Tibial nerve (tissue), 4 donors: ENCODE measurements at regions not wholly inside any gene's neighbourhood (a gene's known extent, or its start where the extent isn't known, plus 50 kb on each side); places are given as distances from the start of the nearest gene placed in this dataset.

Experiments
- DNase-seq, 2 donors: peaks; one replicate each; pipeline ENCODE4 v3.0.0-alpha.2; 2019; ENCODE audit warnings: low spot score in 2 of 2
- H3K27ac ChIP-seq, 4 donors: fragments of 200-600 bp; sonication (generic) in 3 of 4; one replicate each; pipeline ENCODE4 v1.5.1; 2017 to 2019; ENCODE audit warnings: mild to moderate bottlenecking in 1 of 4
- H3K27me3 ChIP-seq, 2 donors: fragments of 200-600 bp; sonication (generic) in 1 of 2; one replicate each; pipeline versions ENCODE4 v1.5.1 to v1.6.0; 2017 to 2019
- H3K36me3 ChIP-seq, 3 donors: fragments of 200-600 bp; sonication (generic); one replicate each; pipeline ENCODE4 v1.5.1; 2018 to 2019
- H3K4me1 ChIP-seq, 4 donors: fragments of 200-600 bp; sonication (generic) in 3 of 4; one replicate each; pipeline ENCODE4 v1.5.1; 2017 to 2019
- H3K4me3 ChIP-seq, 4 donors: fragments of 200-600 bp; sonication (generic) in 3 of 4; one replicate each; pipeline ENCODE4 v1.5.1; 2017 to 2019; ENCODE audit warnings: mild to moderate bottlenecking in 1 of 4, moderate library complexity in 1 of 4
- H3K9me3 ChIP-seq, 4 donors: fragments of 200-600 bp; sonication (generic) in 3 of 4; one replicate each; pipeline ENCODE4 v1.5.1; 2017 to 2019
- EP300 ChIP-seq, 2 donors: sonication (generic); formaldehyde crosslinking; IDR thresholded peaks; one replicate each; pipeline ENCODE4 v1.6.1; 2017; ENCODE audit warnings: antibody characterized with exemption in 2 of 2, mild to moderate bottlenecking in 1 of 2
- POLR2A ChIP-seq, 2 donors: fragments of 450-650 bp; IDR thresholded peaks; one replicate each; pipeline ENCODE4 v1.6.1; 2017; ENCODE audit warnings: antibody characterized with exemption in 2 of 2, mild to moderate bottlenecking in 2 of 2, moderate library complexity in 2 of 2
- WGBS, 2 donors: methylation state at CpG; one replicate each; pipeline ENCODE4 v1.1.5; 2018; 5-methylcytosine and 5-hydroxymethylcytosine counted together
- TF ChIP-seq, protein P1 (sequence below), 5 experiments: fragments of 200-600 bp in 3 of 5; fragments of 450-650 bp in 2 of 5; sonication (generic) in 3 of 5; IDR thresholded peaks; one replicate each; pipeline ENCODE4 v1.5.1; 2016 to 2019; ENCODE audit warnings: antibody characterized with exemption in 5 of 5, mild to moderate bottlenecking in 3 of 5, moderate library complexity in 2 of 5

DNA sequence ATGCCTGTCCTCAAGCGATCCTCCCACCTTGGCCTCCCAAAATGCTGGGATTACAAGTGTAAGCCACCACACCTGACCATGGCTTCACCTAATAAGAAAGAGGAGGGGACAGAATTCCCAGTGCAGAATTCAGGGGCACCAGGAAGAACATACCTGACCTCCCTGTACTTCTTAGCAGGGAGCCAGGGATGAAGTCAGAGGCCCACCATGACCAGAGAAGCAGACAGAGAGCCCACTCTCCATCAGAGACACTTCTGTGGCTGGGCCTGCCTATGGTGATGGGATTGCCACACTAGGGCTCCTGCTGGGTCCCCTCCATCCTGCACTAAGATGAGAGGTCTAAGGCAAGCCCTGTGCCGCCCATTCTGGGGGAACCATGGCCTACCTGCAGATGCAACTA lies 157.4 kb upstream of the LYZL2 start:
- no peak overlapping the region for H3K4me3 ChIP-seq
- H3K27me3 ChIP-seq, result no peaks in the 10 kb centered on the region
- no peak for DNase-seq
- H3K27ac ChIP-seq, result peak overlapping the region in 1 of 4 donors; percentile 98
- H3K9me3 ChIP-seq, result no peaks in the 10 kb centered on the region
- TF ChIP-seq EP300 (IDR thresholded peaks at IDR 0.05) (no peak), POLR2A (IDR thresholded peaks at IDR 0.05) (no peak)
- TF ChIP-seq, protein P1, sequence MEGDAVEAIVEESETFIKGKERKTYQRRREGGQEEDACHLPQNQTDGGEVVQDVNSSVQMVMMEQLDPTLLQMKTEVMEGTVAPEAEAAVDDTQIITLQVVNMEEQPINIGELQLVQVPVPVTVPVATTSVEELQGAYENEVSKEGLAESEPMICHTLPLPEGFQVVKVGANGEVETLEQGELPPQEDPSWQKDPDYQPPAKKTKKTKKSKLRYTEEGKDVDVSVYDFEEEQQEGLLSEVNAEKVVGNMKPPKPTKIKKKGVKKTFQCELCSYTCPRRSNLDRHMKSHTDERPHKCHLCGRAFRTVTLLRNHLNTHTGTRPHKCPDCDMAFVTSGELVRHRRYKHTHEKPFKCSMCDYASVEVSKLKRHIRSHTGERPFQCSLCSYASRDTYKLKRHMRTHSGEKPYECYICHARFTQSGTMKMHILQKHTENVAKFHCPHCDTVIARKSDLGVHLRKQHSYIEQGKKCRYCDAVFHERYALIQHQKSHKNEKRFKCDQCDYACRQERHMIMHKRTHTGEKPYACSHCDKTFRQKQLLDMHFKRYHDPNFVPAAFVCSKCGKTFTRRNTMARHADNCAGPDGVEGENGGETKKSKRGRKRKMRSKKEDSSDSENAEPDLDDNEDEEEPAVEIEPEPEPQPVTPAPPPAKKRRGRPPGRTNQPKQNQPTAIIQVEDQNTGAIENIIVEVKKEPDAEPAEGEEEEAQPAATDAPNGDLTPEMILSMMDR (IDR thresholded peaks at IDR 0.05), result no peak
- 93 to 100% methylated on average over 2 of the region's 2 CpGs for WGBS, 2 donors
- H3K36me3 ChIP-seq, result no peaks in the 10 kb centered on the region
- H3K4me1 ChIP-seq, result peaks cover 0 to 46% (median 9%) of the 10 kb centered on the region in 4 donors

DNA sequence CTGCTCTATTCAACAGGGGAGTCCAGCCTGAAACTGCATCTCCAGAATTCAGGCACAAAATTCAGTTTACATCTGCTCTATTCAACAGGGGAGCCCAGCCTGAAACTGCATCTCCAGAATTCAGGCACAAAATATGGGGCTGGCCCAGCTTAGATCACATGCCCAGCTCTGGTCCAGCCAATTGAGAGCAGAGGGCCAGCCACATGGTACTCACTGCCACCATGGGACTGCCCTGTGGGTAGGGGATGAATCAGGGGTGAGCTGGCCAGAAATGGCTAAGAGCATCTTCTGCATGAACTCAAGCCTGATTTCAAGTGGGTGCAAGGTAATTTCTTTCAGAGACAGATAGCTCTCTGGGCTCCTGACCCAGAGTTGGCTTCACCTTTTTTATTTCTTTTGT lies 156.6 kb upstream of the LYZL2 start:
- Histone ChIP-seq H3K9me3 (no peaks in the 10 kb centered on the region), H3K4me1 (peaks cover 0 to 43% (median 9%) of the 10 kb centered on the region in 4 donors), H3K27ac (peak overlapping the region in 3 of 4 donors; percentile 87 to 98 (median 97)), H3K4me3 (no peak overlapping the region), H3K27me3 (no peaks in the 10 kb centered on the region), H3K36me3 (no peaks in the 10 kb centered on the region)
- TF ChIP-seq, protein P1 (IDR thresholded peaks at IDR 0.05), result no peak
- TF ChIP-seq POLR2A (IDR thresholded peaks at IDR 0.05) (no peak), EP300 (IDR thresholded peaks at IDR 0.05) (no peak)
- DNase-seq, result no peak

DNA sequence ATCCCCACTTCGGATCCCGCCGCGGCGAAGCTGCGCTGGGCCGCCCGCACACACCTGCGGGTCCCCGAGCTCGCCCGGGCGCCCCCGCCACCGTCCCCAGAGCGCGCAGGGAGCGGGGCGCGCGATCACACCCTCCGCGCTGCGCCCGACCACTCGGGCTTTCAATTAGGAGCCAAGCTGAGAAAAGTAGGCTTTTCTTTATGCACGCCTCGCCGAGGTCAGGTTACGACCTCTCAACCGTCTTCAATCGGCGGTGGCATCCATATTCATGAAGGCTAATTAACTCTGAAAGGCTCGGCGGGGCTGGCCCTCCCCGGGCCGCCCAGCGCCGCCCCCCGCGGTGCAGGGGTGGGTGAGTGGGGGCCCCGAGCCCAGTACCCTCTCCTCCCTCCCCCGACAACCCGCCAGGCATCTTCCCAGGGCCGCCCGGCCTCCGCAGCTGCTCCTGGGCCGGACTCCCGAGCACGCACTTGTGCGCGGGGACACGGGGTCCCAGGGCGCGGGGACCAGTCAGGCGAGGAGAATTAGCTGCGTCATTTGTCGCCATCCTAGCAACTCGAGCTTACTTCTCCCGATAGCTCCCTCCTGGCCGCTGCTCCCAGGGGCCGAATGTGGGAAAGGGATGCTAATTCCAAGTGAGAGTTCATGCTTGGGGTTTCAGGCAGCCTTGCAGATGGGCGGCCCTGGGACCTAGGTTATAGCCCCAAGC lies 155.5 kb upstream of the LYZL2 start:
- DNase-seq, result peak; percentile 60 to 66
- H3K27ac ChIP-seq, result peak overlapping the region; percentile 87 to 98 (median 92)
- H3K27me3 ChIP-seq, result no peaks in the 10 kb centered on the region
- no peaks in the 10 kb centered on the region for H3K9me3 ChIP-seq
- H3K4me1 ChIP-seq, result peaks cover 0 to 41% (median 9%) of the 10 kb centered on the region in 4 donors
- no peaks in the 10 kb centered on the region for H3K36me3 ChIP-seq
- WGBS, 2 donors, result 2 to 4% methylated on average over 38 to 55 of the region's 63 CpGs
- TF ChIP-seq POLR2A (IDR thresholded peaks at IDR 0.05) (peak in 1 of 2 donors; percentile 42), EP300 (IDR thresholded peaks at IDR 0.05) (peak; percentile 36 to 77)
- TF ChIP-seq, protein P1 (IDR thresholded peaks at IDR 0.05), result peak in 2 of 5 experiments; percentile 6 to 20
- peak overlapping the region; percentile 60 to 71 (median 66) for H3K4me3 ChIP-seq

DNA sequence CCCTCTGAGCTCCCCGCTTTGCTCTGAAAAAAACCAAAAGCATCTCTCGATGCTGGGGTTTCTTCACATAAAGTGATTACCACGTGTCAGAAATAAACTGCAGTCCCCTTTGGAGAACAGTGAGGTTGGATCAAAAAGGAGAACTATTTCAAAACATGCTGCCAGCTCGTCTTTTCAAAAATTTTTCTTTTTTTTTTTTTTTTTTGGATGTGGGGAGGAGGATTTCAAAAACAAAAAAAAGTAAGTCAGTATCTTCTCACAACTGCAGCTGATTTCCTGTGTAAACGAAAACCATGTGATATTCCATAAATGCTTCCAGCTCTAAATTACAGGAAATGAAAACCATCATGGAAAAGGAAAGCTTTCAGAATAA lies 155.0 kb upstream of the LYZL2 start:
- Histone ChIP-seq H3K4me3 (peak overlapping the region; percentile 60 to 71 (median 66)), H3K4me1 (peaks cover 0 to 41% (median 9%) of the 10 kb centered on the region in 4 donors), H3K27ac (peak overlapping the region; percentile 87 to 98 (median 92)), H3K27me3 (no peaks in the 10 kb centered on the region), H3K9me3 (no peaks in the 10 kb centered on the region), H3K36me3 (no peaks in the 10 kb centered on the region)
- no peak for DNase-seq
- 1% methylated on average over 5 of the region's 5 CpGs for WGBS, 2 donors
- TF ChIP-seq, protein P1 (IDR thresholded peaks at IDR 0.05), result no peak
- no peak for TF ChIP-seq EP300 (IDR thresholded peaks at IDR 0.05)
- no peak for TF ChIP-seq POLR2A (IDR thresholded peaks at IDR 0.05)

DNA sequence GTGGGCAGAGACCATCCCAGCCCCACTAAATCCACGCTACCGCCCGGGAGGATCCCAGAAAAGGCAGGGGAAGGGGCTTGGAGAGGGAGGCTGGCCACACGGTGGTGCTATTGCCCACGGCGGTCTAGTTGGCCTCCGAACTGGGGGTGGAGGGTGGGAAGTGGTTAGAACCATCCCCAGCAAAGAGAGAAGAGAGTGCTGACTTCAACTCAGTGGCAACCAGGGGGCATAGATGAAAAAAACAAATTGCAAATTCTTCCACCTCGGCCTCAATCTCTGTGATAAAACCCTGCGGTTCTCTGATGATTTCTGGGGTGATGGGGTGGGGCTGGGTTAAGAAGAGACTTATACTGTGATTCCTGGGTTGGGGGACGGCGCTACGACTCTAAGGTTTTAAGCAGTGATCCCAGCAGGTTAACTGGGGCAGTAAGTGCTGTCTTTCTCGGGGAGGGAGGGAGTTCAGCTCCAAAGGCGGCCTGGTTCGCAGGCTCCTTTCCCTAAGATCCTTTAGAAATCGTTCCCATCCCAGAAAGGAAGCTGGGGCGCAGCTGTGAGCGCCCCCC lies 154.5 kb upstream of the LYZL2 start:
- H3K27ac ChIP-seq, result peak overlapping the region; percentile 87 to 98 (median 92)
- WGBS, 2 donors, result 1 to 2% methylated on average over 18 of the region's 18 CpGs
- peak overlapping the region; percentile 60 to 71 (median 66) for H3K4me3 ChIP-seq
- no peaks in the 10 kb centered on the region for H3K27me3 ChIP-seq
- peak; percentile 79 to 84 for DNase-seq
- H3K36me3 ChIP-seq, result no peaks in the 10 kb centered on the region
- H3K4me1 ChIP-seq, result peaks cover 0 to 41% (median 9%) of the 10 kb centered on the region in 4 donors
- TF ChIP-seq, protein P1 (IDR thresholded peaks at IDR 0.05), result peak; percentile 77 to 94 (median 92)
- no peak for TF ChIP-seq POLR2A (IDR thresholded peaks at IDR 0.05)
- peak in 1 of 2 donors; percentile 46 for TF ChIP-seq EP300 (IDR thresholded peaks at IDR 0.05)
- no peaks in the 10 kb centered on the region for H3K9me3 ChIP-seq
